ENCODE measurements at regions not wholly inside any gene's neighbourhood (a gene's known extent, or its start where the extent isn't known, plus 50 kb on each side); places are given as distances from the start of the nearest gene placed in this dataset.

- Mint-ChIP-seq H3K4me1 (ENCODE audit: unreplicated experiment) (no peaks in the 10 kb centered on the region), H3K9me3 (ENCODE audit: unreplicated experiment) (peaks cover 5% of the 10 kb centered on the region), H3K4me3 (ENCODE audit: unreplicated experiment) (no peak overlapping the region), H3K36me3 (ENCODE audit: unreplicated experiment) (no peaks in the 10 kb centered on the region), H3K27me3 (ENCODE audit: unreplicated experiment) (peaks cover 6% of the 10 kb centered on the region), H3K27ac (ENCODE audit: unreplicated experiment) (no peak overlapping the region)
- DNase-seq (ENCODE audit: extremely low spot score, unreplicated experiment), result no peak
- no peak for TF ChIP-seq CTCF (IDR thresholded peaks at IDR 0.05)
These were observed 267.7 kb downstream of the AACS start for GRCh38 chr12:125332900-125333299.

- Mint-ChIP-seq H3K9me3 (ENCODE audit: unreplicated experiment) (no peaks in the 10 kb centered on the region), H3K4me1 (ENCODE audit: unreplicated experiment) (no peaks in the 10 kb centered on the region), H3K36me3 (ENCODE audit: unreplicated experiment) (no peaks in the 10 kb centered on the region), H3K27ac (ENCODE audit: unreplicated experiment) (no peak overlapping the region), H3K4me3 (ENCODE audit: unreplicated experiment) (no peak overlapping the region), H3K27me3 (ENCODE audit: unreplicated experiment) (peaks cover 2% of the 10 kb centered on the region)
- no peak for DNase-seq (ENCODE audit: extremely low spot score, unreplicated experiment)
- TF ChIP-seq CTCF (IDR thresholded peaks at IDR 0.05), result no peak
These were observed 271.0 kb downstream of the AACS start for GRCh38 chr12:125336246-125336645.

GRCh38 chr12:125340791-125341190 lies 275.6 kb downstream of the AACS start:
- TF ChIP-seq CTCF (IDR thresholded peaks at IDR 0.05), result no peak
- Mint-ChIP-seq H3K4me1 (ENCODE audit: unreplicated experiment) (no peaks in the 10 kb centered on the region), H3K27ac (ENCODE audit: unreplicated experiment) (no peak overlapping the region), H3K27me3 (ENCODE audit: unreplicated experiment) (no peaks in the 10 kb centered on the region), H3K4me3 (ENCODE audit: unreplicated experiment) (no peak overlapping the region), H3K9me3 (ENCODE audit: unreplicated experiment) (no peaks in the 10 kb centered on the region), H3K36me3 (ENCODE audit: unreplicated experiment) (no peaks in the 10 kb centered on the region)
- no peak for DNase-seq (ENCODE audit: extremely low spot score, unreplicated experiment)

GRCh38 chr12:125341422-125341821 lies 276.2 kb downstream of the AACS start:
- H3K4me3 Mint-ChIP-seq (ENCODE audit: unreplicated experiment), result no peak overlapping the region
- no peaks in the 10 kb centered on the region for H3K27me3 Mint-ChIP-seq (ENCODE audit: unreplicated experiment)
- no peak for DNase-seq (ENCODE audit: extremely low spot score, unreplicated experiment)
- H3K9me3 Mint-ChIP-seq (ENCODE audit: unreplicated experiment), result no peaks in the 10 kb centered on the region
- no peaks in the 10 kb centered on the region for H3K36me3 Mint-ChIP-seq (ENCODE audit: unreplicated experiment)
- H3K4me1 Mint-ChIP-seq (ENCODE audit: unreplicated experiment), result no peaks in the 10 kb centered on the region
- no peak overlapping the region for H3K27ac Mint-ChIP-seq (ENCODE audit: unreplicated experiment)
- no peak for TF ChIP-seq CTCF (IDR thresholded peaks at IDR 0.05)

- H3K4me1 Mint-ChIP-seq (ENCODE audit: unreplicated experiment), result no peaks in the 10 kb centered on the region
- no peak for DNase-seq (ENCODE audit: extremely low spot score, unreplicated experiment)
- no peak for TF ChIP-seq CTCF (IDR thresholded peaks at IDR 0.05)
- H3K27ac Mint-ChIP-seq (ENCODE audit: unreplicated experiment), result no peak overlapping the region
- no peaks in the 10 kb centered on the region for H3K9me3 Mint-ChIP-seq (ENCODE audit: unreplicated experiment)
- no peaks in the 10 kb centered on the region for H3K36me3 Mint-ChIP-seq (ENCODE audit: unreplicated experiment)
- H3K4me3 Mint-ChIP-seq (ENCODE audit: unreplicated experiment), result no peak overlapping the region
- no peaks in the 10 kb centered on the region for H3K27me3 Mint-ChIP-seq (ENCODE audit: unreplicated experiment)
These were observed 278.4 kb downstream of the AACS start for GRCh38 chr12:125343649-125344048.

All from osteocyte (in vitro differentiated cells).